HEK293 (cell line): ENCODE measurements at regions not wholly inside any gene's neighbourhood (a gene's known extent, or its start where the extent isn't known, plus 50 kb on each side); places are given as distances from the start of the nearest gene placed in this dataset.

ENCODE experiments used
- INSM2 ChIP-seq: fragments of 450-650 bp; formaldehyde crosslinking; IDR thresholded peaks from 2 replicates; pipeline ENCODE4 v1.5.1; 2016; ENCODE audit warnings: missing biosample characterization, missing genetic modification characterization
- YY2 ChIP-seq: fragments of 450-650 bp; formaldehyde crosslinking; IDR thresholded peaks from 2 replicates; pipeline ENCODE4 v1.5.1; 2016; ENCODE audit warnings: missing biosample characterization, missing genetic modification characterization
- ZNF174 ChIP-seq: fragments of 450-650 bp; formaldehyde crosslinking; IDR thresholded peaks from 2 replicates; pipeline ENCODE4 v1.5.0; 2017; ENCODE audit warnings: missing biosample characterization, mild to moderate bottlenecking, missing genetic modification characterization
- ZNF423 ChIP-seq: fragments of 450-650 bp; formaldehyde crosslinking; IDR thresholded peaks from 2 replicates; pipeline ENCODE4 v1.5.1; 2016; ENCODE audit warnings: missing biosample characterization, missing genetic modification characterization
- ZNF621 ChIP-seq: fragments of 450-650 bp; formaldehyde crosslinking; IDR thresholded peaks from 2 replicates; pipeline ENCODE4 v1.5.1; 2017; ENCODE audit warnings: missing biosample characterization, missing genetic modification characterization
- ZNF639 ChIP-seq: fragments of 450-650 bp; formaldehyde crosslinking; IDR thresholded peaks from 2 replicates; pipeline ENCODE4 v1.5.1; 2016; ENCODE audit warnings: missing biosample characterization, missing genetic modification characterization
- ZNF660 ChIP-seq: fragments of 450-650 bp; IDR thresholded peaks from 2 replicates; pipeline ENCODE4 v1.5.1; 2018; ENCODE audit warnings: missing biosample characterization, mild to moderate bottlenecking, missing genetic modification characterization
- ZNF670 ChIP-seq: fragments of 450-650 bp; formaldehyde crosslinking; IDR thresholded peaks from 2 replicates; pipeline ENCODE4 v1.5.1; 2016; ENCODE audit warnings: missing biosample characterization, missing genetic modification characterization, low read depth
- ZNF692 ChIP-seq: fragments of 450-650 bp; formaldehyde crosslinking; IDR thresholded peaks from 2 replicates; pipeline ENCODE4 v1.5.1; 2016; ENCODE audit warnings: missing biosample characterization, missing genetic modification characterization
- ZNF785 ChIP-seq: fragments of 450-650 bp; formaldehyde crosslinking; IDR thresholded peaks from 2 replicates; pipeline ENCODE4 v1.5.1; 2016; ENCODE audit warnings: missing biosample characterization, missing genetic modification characterization
- TF ChIP-seq, protein P1 (sequence below): fragments of 450-650 bp; formaldehyde crosslinking; IDR thresholded peaks from 2 replicates; pipeline ENCODE4 v1.5.1; 2016; ENCODE audit warnings: missing biosample characterization, missing genetic modification characterization
- TF ChIP-seq, protein P2 (sequence below): fragments of 450-650 bp; formaldehyde crosslinking; IDR thresholded peaks from 2 replicates; pipeline ENCODE4 v1.5.1; 2017; ENCODE audit warnings: missing biosample characterization, missing genetic modification characterization
- TF ChIP-seq, protein P3 (sequence below): IDR thresholded peaks from 2 replicates; pipeline ENCODE4 v1.6.1; 2011; ENCODE audit warnings: mild to moderate bottlenecking, low read depth, low read length, borderline replicate concordance

- TF ChIP-seq INSM2 (tag by site-specific recombination) (no peak), ZNF423 (tag by site-specific recombination) (no peak), ZNF174 (no peak), YY2 (tag by site-specific recombination) (no peak), ZNF660 (tag by site-specific recombination) (no peak), ZNF670 (tag by site-specific recombination) (no peak), ZNF692 (tag by site-specific recombination) (no peak), ZNF639 (tag by site-specific recombination) (no peak), ZNF785 (tag by site-specific recombination) (no peak), ZNF621 (tag by site-specific recombination) (no peak)
- TF ChIP-seq, protein P1, sequence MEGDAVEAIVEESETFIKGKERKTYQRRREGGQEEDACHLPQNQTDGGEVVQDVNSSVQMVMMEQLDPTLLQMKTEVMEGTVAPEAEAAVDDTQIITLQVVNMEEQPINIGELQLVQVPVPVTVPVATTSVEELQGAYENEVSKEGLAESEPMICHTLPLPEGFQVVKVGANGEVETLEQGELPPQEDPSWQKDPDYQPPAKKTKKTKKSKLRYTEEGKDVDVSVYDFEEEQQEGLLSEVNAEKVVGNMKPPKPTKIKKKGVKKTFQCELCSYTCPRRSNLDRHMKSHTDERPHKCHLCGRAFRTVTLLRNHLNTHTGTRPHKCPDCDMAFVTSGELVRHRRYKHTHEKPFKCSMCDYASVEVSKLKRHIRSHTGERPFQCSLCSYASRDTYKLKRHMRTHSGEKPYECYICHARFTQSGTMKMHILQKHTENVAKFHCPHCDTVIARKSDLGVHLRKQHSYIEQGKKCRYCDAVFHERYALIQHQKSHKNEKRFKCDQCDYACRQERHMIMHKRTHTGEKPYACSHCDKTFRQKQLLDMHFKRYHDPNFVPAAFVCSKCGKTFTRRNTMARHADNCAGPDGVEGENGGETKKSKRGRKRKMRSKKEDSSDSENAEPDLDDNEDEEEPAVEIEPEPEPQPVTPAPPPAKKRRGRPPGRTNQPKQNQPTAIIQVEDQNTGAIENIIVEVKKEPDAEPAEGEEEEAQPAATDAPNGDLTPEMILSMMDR (tag by site-specific recombination) = no peak
- TF ChIP-seq, protein P2, sequence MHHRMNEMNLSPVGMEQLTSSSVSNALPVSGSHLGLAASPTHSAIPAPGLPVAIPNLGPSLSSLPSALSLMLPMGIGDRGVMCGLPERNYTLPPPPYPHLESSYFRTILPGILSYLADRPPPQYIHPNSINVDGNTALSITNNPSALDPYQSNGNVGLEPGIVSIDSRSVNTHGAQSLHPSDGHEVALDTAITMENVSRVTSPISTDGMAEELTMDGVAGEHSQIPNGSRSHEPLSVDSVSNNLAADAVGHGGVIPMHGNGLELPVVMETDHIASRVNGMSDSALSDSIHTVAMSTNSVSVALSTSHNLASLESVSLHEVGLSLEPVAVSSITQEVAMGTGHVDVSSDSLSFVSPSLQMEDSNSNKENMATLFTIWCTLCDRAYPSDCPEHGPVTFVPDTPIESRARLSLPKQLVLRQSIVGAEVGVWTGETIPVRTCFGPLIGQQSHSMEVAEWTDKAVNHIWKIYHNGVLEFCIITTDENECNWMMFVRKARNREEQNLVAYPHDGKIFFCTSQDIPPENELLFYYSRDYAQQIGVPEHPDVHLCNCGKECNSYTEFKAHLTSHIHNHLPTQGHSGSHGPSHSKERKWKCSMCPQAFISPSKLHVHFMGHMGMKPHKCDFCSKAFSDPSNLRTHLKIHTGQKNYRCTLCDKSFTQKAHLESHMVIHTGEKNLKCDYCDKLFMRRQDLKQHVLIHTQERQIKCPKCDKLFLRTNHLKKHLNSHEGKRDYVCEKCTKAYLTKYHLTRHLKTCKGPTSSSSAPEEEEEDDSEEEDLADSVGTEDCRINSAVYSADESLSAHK = no peak
- TF ChIP-seq, protein P3, sequence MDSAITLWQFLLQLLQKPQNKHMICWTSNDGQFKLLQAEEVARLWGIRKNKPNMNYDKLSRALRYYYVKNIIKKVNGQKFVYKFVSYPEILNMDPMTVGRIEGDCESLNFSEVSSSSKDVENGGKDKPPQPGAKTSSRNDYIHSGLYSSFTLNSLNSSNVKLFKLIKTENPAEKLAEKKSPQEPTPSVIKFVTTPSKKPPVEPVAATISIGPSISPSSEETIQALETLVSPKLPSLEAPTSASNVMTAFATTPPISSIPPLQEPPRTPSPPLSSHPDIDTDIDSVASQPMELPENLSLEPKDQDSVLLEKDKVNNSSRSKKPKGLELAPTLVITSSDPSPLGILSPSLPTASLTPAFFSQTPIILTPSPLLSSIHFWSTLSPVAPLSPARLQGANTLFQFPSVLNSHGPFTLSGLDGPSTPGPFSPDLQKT = no peak
Observed at GRCh38 chr6:6524951-6525350, 63.6 kb upstream of the LY86 start.
